ENCODE measurements at regions not wholly inside any gene's neighbourhood (a gene's known extent, or its start where the extent isn't known, plus 50 kb on each side); places are given as distances from the start of the nearest gene placed in this dataset.

DNA sequence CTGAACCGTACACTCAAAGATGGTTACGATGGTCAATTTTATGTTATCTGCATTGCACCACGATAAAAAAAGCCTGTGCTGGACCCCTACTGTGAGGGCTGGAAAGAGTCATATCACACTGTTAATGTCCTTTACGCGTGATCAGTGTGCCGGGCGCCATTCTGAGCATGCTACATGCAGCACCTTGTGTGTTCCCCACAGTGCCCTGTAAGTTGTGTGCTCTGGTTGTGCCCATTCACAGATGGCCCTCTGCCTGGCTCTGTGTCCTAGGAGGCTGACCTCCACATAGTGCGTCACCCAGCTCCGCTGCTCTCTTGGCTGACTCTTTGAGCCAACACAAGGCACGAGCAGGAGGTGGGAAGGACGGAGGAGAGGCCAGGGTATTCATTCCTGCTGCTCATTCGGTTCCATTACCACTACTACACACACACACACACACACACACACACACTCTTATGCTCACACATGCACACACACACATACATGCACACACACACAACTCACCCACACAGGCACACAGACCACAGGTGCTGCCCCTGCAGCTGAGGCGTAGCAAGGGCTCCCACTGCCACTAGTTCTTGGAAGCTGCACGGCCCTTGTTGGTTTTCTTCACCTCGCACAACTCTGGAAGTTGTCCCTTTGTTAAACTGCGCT is 129.6 kb upstream of the IQSEC1 start:
- H3K4me3 ChIP-seq (ENCODE audit: low read length) = no peak overlapping the region
- no peak for DNase-seq (ENCODE audit: low read depth)
- no peak for TF ChIP-seq CTCF (conservative IDR thresholded peaks at IDR 0.05; ENCODE audit: low read length)

GRCh38 chr3:13201851-13202250 is 128.6 kb upstream of the IQSEC1 start:
- no peak overlapping the region for H3K4me3 ChIP-seq (ENCODE audit: low read length)
- TF ChIP-seq CTCF (conservative IDR thresholded peaks at IDR 0.05; ENCODE audit: low read length) = no peak
- no peak for DNase-seq (ENCODE audit: low read depth)

DNA sequence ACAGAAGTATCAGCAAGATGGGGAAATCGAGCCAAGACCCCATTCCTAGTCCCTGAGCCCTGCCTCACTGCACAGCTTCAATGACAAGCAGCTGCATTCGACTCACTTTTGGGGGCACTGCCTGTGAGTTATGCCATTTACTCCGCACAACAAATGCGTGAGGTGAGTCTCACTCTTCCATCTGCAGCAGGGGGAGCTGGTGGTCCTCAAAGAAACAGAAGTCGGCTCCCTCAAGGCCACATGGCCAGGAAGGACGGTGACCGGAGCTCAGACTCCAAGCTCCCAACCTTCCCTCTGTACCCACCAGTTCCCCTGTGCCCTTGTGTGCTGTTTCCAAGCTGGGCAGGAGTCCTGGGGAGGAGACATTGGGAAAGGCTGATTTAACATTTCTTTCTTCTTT is 127.7 kb upstream of the IQSEC1 start:
- no peak overlapping the region for H3K4me3 ChIP-seq (ENCODE audit: low read length)
- TF ChIP-seq CTCF (conservative IDR thresholded peaks at IDR 0.05; ENCODE audit: low read length) = no peak
- no peak for DNase-seq (ENCODE audit: low read depth)

DNA sequence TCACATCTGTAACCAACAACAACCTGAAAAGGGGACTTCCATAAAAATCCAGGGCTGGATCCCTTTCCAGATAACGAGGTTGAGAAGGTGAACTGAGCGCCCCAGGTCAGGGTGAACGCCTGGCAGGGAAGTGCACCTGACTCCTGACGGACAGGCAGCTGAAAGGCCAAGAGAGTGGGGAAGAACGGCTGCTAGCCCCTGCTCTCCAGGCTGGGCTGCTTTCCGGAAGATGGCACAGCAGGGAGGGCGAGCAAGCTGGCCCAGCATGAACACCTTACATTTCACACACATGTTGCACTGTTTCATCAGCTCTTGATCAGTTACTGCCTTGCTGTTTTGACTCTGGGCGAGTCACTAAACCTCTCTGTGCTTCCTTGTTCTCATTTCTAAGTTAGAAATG is 127.2 kb upstream of the IQSEC1 start:
- TF ChIP-seq CTCF (conservative IDR thresholded peaks at IDR 0.05; ENCODE audit: low read length) = no peak
- H3K4me3 ChIP-seq (ENCODE audit: low read length) = no peak overlapping the region
- DNase-seq (ENCODE audit: low read depth) = no peak

GRCh38 chr3:13199899-13200451 is 126.7 kb upstream of the IQSEC1 start:
- TF ChIP-seq CTCF (conservative IDR thresholded peaks at IDR 0.05; ENCODE audit: low read length) = no peak
- H3K4me3 ChIP-seq (ENCODE audit: low read length) = no peak overlapping the region
- DNase-seq (ENCODE audit: low read depth) = no peak

- DNase-seq (ENCODE audit: low read depth) = no peak
- no peak overlapping the region for H3K4me3 ChIP-seq (ENCODE audit: low read length)
- no peak for TF ChIP-seq CTCF (conservative IDR thresholded peaks at IDR 0.05; ENCODE audit: low read length)
Observed at GRCh38 chr3:13199006-13199776, 126.0 kb upstream of the IQSEC1 start.

Data from AG10803 (cell line).